SK-N-MC (cell line): ENCODE measurements at regions not wholly inside any gene's neighbourhood (a gene's known extent, or its start where the extent isn't known, plus 50 kb on each side); places are given as distances from the start of the nearest gene placed in this dataset.

ENCODE experiments used
- DNase-seq: peaks from one replicate; pipeline ENCODE4 v3.0.0-alpha.2; 2011; ENCODE audit warnings: low read depth, low spot score
- H3K27ac ChIP-seq: fragments of 200-600 bp; sonication (generic); 2 replicates; pipeline ENCODE4 v1.5.1; 2016; ENCODE audit warnings: mixed run types
- H3K36me3 ChIP-seq: fragments of 200-600 bp; sonication (generic); 2 replicates; pipeline ENCODE4 v1.6.1; 2017; ENCODE audit warnings: antibody characterized with exemption, low read length, mixed read lengths; ENCODE audit not compliant: insufficient read depth
- H3K4me3 ChIP-seq: fragments of 200-600 bp; sonication (generic); 2 replicates; pipeline ENCODE4 v1.5.1; 2016
- H3K9ac ChIP-seq: fragments of 200-600 bp; sonication (generic); 2 replicates; pipeline ENCODE4 v1.8.0; 2017; ENCODE audit warnings: mixed run types, mixed read lengths; ENCODE audit not compliant: insufficient read length
- H3K9me3 ChIP-seq: fragments of 200-600 bp; sonication (generic); 2 replicates; pipeline ENCODE4 v1.6.1; 2017; ENCODE audit warnings: low read depth, mild to moderate bottlenecking, antibody characterized with exemption, low read length, moderate library complexity, mixed read lengths
- EZH2 ChIP-seq: fragments of 200-600 bp; sonication (generic); IDR thresholded peaks from one replicate; pipeline ENCODE4 v1.6.1; 2017; ENCODE audit warnings: antibody characterized with exemption
- FOXP2 ChIP-seq: optimal IDR thresholded peaks from 2 replicates; pipeline ENCODE3; 2011; ENCODE audit warnings: mild to moderate bottlenecking, moderate library complexity; ENCODE audit not compliant: insufficient read depth; ENCODE audit errors: extremely low read length, control extremely low read depth
- POLR2AphosphoS5 ChIP-seq: IDR thresholded peaks from 2 replicates; pipeline ENCODE4 v1.6.1; 2012; ENCODE audit warnings: mild to moderate bottlenecking, low read depth, low read length, borderline replicate concordance

DNA sequence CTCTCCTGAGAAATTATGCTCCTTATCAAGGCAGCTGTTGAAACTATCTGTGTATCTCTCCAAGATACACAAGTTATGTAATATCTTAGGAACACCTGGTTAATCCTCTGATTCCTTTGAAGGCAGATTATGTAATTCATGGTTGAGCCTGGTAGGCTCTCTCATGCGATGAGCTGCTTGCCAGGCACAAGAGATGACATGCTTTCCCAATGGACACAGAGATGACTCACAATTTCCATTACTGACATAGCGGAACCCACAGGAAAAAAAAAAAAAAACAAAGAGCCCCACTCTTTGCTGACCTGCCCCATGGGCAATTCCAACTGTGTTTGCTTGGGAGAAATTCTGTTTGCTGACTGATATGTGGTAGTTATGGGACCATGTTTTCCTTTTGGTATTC, 736.4 kb upstream of the PHF14 start:
- TF ChIP-seq EZH2, result no peak
- no peak for TF ChIP-seq FOXP2
- TF ChIP-seq POLR2AphosphoS5, result no peak
- H3K27ac ChIP-seq, result no peak overlapping the region
- no peaks in the 10 kb centered on the region for H3K9me3 ChIP-seq
- H3K36me3 ChIP-seq, result no peaks in the 10 kb centered on the region
- no peak overlapping the region for H3K9ac ChIP-seq
- no peak for DNase-seq
- H3K4me3 ChIP-seq, result no peak overlapping the region

DNA sequence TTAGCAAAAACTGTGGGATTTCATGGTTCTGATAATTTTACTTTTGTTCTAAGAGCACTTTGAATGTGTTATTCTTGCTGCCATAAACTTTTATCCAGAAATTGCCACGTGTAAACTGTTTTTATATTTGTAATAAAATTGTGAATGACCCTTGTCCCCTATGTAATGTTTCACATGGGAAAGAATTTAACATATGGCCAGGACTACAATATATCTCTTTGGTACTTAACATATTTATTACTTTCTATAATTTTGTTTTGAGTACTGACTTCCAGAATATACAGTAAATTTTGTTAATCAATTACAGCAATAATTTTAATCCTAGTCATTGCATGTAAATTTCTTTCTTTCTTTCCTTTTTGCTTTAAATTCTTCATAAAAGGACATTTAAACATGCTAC, 735.0 kb upstream of the PHF14 start:
- TF ChIP-seq FOXP2, result no peak
- TF ChIP-seq POLR2AphosphoS5, result no peak
- TF ChIP-seq EZH2, result no peak
- DNase-seq, result no peak
- H3K4me3 ChIP-seq, result peak overlapping the region; percentile 68
- peak overlapping the region; percentile 94 for H3K27ac ChIP-seq
- H3K9me3 ChIP-seq, result no peaks in the 10 kb centered on the region
- peak overlapping the region; percentile 69 for H3K9ac ChIP-seq
- no peaks in the 10 kb centered on the region for H3K36me3 ChIP-seq

DNA sequence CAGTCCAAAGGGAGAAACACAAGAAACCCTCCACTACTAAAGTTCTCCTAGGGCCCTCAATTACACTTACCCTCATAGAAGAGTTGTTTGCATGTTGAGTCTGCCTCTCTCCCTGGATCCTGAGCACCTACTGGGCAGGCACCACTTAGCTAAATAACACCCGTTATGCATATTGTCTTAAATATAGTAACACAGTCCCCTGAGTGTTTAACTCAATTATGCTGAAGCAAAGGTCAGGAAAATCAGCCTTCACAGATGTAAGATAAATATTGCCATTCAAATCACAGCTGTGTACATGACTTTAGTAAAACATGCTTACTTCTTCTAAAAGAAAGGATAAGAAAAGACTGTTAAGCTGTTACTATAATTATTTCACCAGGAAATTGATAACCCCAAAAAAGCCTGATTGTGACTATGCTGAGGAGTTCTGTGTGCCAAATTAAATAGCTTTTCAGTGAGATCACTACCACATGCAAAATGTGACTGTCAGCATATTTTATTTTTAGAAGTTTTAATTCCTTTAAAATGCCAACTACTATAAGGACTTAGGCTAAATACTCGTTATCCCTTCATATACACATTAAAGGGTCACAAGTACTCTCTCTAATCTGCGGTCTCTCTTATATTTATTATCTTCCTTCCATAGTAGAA, 733.9 kb upstream of the PHF14 start:
- Histone ChIP-seq H3K9me3 (no peaks in the 10 kb centered on the region), H3K9ac (peak overlapping the region; percentile 69), H3K27ac (peak overlapping the region; percentile 94), H3K4me3 (peak overlapping the region; percentile 68), H3K36me3 (no peaks in the 10 kb centered on the region)
- peak; percentile 47 for DNase-seq
- TF ChIP-seq EZH2 (no peak), FOXP2 (no peak), POLR2AphosphoS5 (no peak)

DNA sequence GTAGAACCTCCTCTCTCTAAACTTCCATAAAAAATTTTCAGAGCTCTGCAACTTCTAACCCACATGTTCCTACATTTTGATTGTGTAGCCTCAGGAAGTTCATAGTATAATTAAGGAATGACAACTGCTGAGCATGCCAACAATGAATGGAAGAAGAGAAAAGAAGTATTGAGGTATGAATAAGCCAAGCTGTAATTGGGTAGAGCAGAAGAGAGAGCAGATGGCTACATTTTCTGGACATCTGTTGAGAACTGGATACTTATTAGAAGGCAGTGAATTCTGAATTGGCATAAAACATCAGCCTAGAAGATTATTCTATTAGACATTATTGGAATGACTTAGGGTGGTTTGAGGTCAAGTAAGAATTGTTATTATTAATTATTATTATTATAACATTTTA, 728.3 kb upstream of the PHF14 start:
- no peak overlapping the region for H3K4me3 ChIP-seq
- H3K36me3 ChIP-seq, result no peaks in the 10 kb centered on the region
- TF ChIP-seq FOXP2, result no peak
- TF ChIP-seq EZH2, result no peak
- TF ChIP-seq POLR2AphosphoS5, result no peak
- H3K9ac ChIP-seq, result no peak overlapping the region
- no peaks in the 10 kb centered on the region for H3K9me3 ChIP-seq
- DNase-seq, result no peak
- no peak overlapping the region for H3K27ac ChIP-seq

DNA sequence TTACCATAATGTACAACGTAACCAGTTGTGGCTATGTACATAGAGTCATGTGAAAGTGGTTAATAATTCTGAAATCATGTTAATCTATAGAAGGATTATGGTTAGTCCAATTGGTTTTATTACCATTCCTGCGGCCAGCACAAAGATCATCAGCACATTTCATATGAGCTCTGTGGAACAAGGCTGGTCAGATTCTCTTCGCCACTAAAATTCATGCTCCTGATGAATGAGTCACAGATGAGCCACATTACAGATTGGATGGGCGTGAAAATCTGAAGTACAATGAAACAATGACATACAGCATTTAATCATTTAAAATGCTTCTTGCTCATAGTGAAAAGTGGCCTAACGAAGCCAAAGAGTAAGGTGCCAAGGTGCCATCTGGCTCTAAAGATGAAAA, 716.2 kb upstream of the PHF14 start:
- H3K9me3 ChIP-seq, result no peaks in the 10 kb centered on the region
- no peaks in the 10 kb centered on the region for H3K36me3 ChIP-seq
- no peak for DNase-seq
- H3K27ac ChIP-seq, result no peak overlapping the region
- TF ChIP-seq FOXP2 (no peak), POLR2AphosphoS5 (no peak), EZH2 (no peak)
- H3K9ac ChIP-seq, result no peak overlapping the region
- no peak overlapping the region for H3K4me3 ChIP-seq

DNA sequence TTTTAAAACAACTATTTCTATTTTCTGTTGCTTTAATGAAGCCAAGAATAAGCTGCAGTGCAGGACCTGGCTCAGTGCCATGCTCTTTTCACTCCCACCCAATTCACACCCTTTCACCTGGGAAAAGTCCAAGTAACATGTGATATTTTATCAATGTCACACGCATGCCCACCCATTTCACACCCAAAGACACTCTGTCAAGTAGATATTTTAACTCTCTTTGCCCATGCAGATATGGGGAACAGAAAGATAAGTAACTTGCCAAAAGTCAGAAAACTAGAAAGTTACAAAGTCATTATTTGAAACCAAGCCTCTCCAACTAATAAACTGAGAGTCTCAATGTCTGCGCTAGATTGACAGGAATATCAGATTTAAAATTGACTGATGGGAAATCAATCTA, 706.7 kb upstream of the PHF14 start:
- no peak for DNase-seq
- H3K9me3 ChIP-seq, result no peaks in the 10 kb centered on the region
- H3K36me3 ChIP-seq, result no peaks in the 10 kb centered on the region
- H3K9ac ChIP-seq, result no peak overlapping the region
- H3K27ac ChIP-seq, result no peak overlapping the region
- TF ChIP-seq POLR2AphosphoS5 (no peak), EZH2 (no peak), FOXP2 (no peak)
- no peak overlapping the region for H3K4me3 ChIP-seq

DNA sequence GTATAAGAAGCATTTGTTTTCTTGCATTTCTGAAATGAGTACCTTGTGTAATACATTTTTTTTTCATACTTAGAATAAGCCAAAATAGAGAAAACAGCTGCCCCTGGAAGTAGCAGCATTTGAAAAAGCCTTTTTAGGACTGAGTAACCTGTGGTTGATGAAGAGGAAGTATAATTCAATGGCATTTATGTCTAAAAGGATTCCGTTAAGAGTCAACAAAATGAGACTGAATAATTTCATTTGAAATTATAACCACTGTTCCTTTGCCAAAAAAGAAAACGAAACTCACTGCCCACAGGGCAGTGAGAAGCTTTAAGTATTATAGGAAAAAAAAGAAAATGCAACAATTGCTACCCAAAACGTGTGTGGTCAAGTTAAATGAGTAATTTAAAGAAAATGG, 705.6 kb upstream of the PHF14 start:
- Histone ChIP-seq H3K4me3 (peak overlapping the region; percentile 13; the same call in 1 of the 2 replicates), H3K36me3 (no peaks in the 10 kb centered on the region), H3K27ac (no peak overlapping the region), H3K9ac (no peak overlapping the region), H3K9me3 (no peaks in the 10 kb centered on the region)
- no peak for TF ChIP-seq FOXP2
- no peak for DNase-seq

DNA sequence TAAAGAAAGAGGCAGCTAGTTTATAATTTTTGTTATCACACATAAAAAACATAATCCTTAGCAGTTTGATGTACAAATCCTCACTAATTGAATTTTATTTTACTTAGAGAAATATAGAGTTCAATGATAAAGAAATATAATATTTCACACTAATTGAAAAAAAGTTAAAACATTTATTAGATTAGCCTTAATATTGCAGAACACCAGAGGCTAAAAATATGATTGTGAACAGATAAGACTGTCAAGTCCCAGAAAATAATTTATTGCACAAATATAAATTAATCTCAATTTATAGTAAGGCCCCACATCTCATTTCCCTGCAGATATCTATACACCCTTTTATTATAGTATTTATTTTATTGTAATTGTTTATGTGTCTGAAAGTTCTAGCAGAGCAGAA, 690.8 kb upstream of the PHF14 start:
- TF ChIP-seq POLR2AphosphoS5 (no peak), FOXP2 (no peak)
- Histone ChIP-seq H3K27ac (no peak overlapping the region), H3K36me3 (no peaks in the 10 kb centered on the region), H3K4me3 (no peak overlapping the region), H3K9ac (no peak overlapping the region), H3K9me3 (no peaks in the 10 kb centered on the region)
- no peak for DNase-seq

DNA sequence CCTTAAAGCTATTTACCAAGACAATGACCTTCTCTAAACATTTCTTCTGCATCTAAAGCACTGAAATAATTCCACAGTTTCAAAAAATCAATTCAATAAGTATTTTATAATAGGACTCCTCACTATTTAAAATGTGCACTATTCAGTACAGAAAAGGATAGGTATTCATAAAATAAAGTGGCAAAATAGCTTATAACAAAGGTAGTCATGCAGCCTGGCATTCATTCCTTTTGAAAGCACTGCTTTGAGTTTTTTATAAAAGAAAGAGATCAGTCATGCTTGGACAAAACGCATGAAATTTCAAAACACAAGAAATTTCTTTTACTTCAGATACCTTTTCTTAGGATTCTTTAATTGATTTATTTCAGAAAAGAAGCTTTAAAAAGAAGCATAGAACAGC, 689.7 kb upstream of the PHF14 start:
- TF ChIP-seq FOXP2 (no peak), POLR2AphosphoS5 (no peak), EZH2 (no peak)
- H3K9me3 ChIP-seq, result no peaks in the 10 kb centered on the region
- H3K4me3 ChIP-seq, result no peak overlapping the region
- no peak overlapping the region for H3K9ac ChIP-seq
- no peaks in the 10 kb centered on the region for H3K36me3 ChIP-seq
- no peak overlapping the region for H3K27ac ChIP-seq
- DNase-seq, result no peak
